BJ (cell line): ENCODE measurements at regions not wholly inside any gene's neighbourhood (a gene's known extent, or its start where the extent isn't known, plus 50 kb on each side); places are given as distances from the start of the nearest gene placed in this dataset.

Experiments used
- CTCF ChIA-PET: fragments of 350-600 bp; formaldehyde crosslinking; extraction: SDS; loops from one replicate; lab custom pipeline; 2021; ENCODE audit warnings: antibody characterized with exemption, inconsistent platforms; lab: Yijun Ruan, JAX
- POLR2A ChIA-PET: fragments of 300-600 bp; sonication (Branson Sonifier 250); formaldehyde crosslinking; extraction: SDS; loops from one replicate; lab custom pipeline; 2021; ENCODE audit warnings: antibody characterized with exemption; lab: Charles Lee
- DNase-seq: peaks from one replicate; pipeline ENCODE4 v3.0.0-alpha.2; 2011; ENCODE audit warnings: low read depth
- H3K27me3 ChIP-seq: 2 replicates; pipeline ENCODE4 v1.6.0; 2011; ENCODE audit warnings: low read length; ENCODE audit not compliant: control insufficient read depth, insufficient read depth
- H3K36me3 ChIP-seq: 2 replicates; pipeline ENCODE4 v1.5.1; 2011; ENCODE audit warnings: low read length; ENCODE audit not compliant: control insufficient read depth, insufficient read depth
- H3K4me3 ChIP-seq: 2 replicates; pipeline ENCODE4 v1.5.1; 2011; ENCODE audit warnings: low read depth, mild to moderate bottlenecking, control low read depth, low read length
- CTCF ChIP-seq: IDR thresholded peaks from 2 replicates; pipeline ENCODE4 v1.5.1; 2011; ENCODE audit warnings: low read depth, mild to moderate bottlenecking, control low read depth, inconsistent platforms, low read length, moderate library complexity; ENCODE audit not compliant: insufficient read depth

GRCh38 chr15:95563634-95564033 is 766.9 kb upstream of the NR2F2 start:
- ChIA-PET CTCF (no interaction called here), POLR2A (no interaction called here)
- Histone ChIP-seq H3K27me3 (no peaks in the 10 kb centered on the region), H3K36me3 (no peaks in the 10 kb centered on the region), H3K4me3 (no peak overlapping the region)
- no peak for TF ChIP-seq CTCF
- DNase-seq = no peak

- Histone ChIP-seq H3K36me3 (no peaks in the 10 kb centered on the region), H3K27me3 (no peaks in the 10 kb centered on the region), H3K4me3 (no peak overlapping the region)
- ChIA-PET CTCF (no interaction called here), POLR2A (no interaction called here)
- no peak for TF ChIP-seq CTCF
- no peak for DNase-seq
These were observed 765.4 kb upstream of the NR2F2 start for GRCh38 chr15:95565016-95565600.

- ChIA-PET CTCF (no interaction called here), POLR2A (no interaction called here)
- no peak for DNase-seq
- H3K36me3 ChIP-seq = no peaks in the 10 kb centered on the region
- no peaks in the 10 kb centered on the region for H3K27me3 ChIP-seq
- TF ChIP-seq CTCF = no peak
- H3K4me3 ChIP-seq = no peak overlapping the region
These were observed 764.8 kb upstream of the NR2F2 start for GRCh38 chr15:95565690-95566089.

GRCh38 chr15:95567686-95568085 is 762.8 kb upstream of the NR2F2 start:
- no peak for TF ChIP-seq CTCF
- no peaks in the 10 kb centered on the region for H3K27me3 ChIP-seq
- no peak overlapping the region for H3K4me3 ChIP-seq
- no peaks in the 10 kb centered on the region for H3K36me3 ChIP-seq
- ChIA-PET CTCF (no interaction called here), POLR2A (no interaction called here)
- peak; percentile 62 for DNase-seq

- ChIA-PET CTCF (interaction anchor here (1.3 kb wide), 1 partner anchor 9 kb away, joined by 4 read pairs; no protein-coding TSS in a partner anchor), POLR2A (no interaction called here)
- Histone ChIP-seq H3K27me3 (no peaks in the 10 kb centered on the region), H3K36me3 (no peaks in the 10 kb centered on the region), H3K4me3 (no peak overlapping the region)
- TF ChIP-seq CTCF = no peak
- no peak for DNase-seq
These were observed 756.4 kb upstream of the NR2F2 start for GRCh38 chr15:95574053-95574452.
